Transverse colon (tissue), 4 donors: ENCODE measurements at regions not wholly inside any gene's neighbourhood (a gene's known extent, or its start where the extent isn't known, plus 50 kb on each side); places are given as distances from the start of the nearest gene placed in this dataset.

ENCODE experiments used
- DNase-seq: peaks from one replicate; pipeline ENCODE4 v3.0.0-alpha.2; 2019
- H3K27ac ChIP-seq, 4 donors: fragments of 200-600 bp; sonication (generic); 2 replicates each; pipeline ENCODE4 v1.5.1; 2016 to 2018; ENCODE audit warnings: inconsistent platforms in 4 of 4
- H3K27me3 ChIP-seq: fragments of 200-600 bp; sonication (generic); 2 replicates; pipeline ENCODE4 v1.5.1; 2017; ENCODE audit warnings: inconsistent platforms
- H3K36me3 ChIP-seq, 4 donors: fragments of 200-600 bp; sonication (generic); 2 replicates each; pipeline ENCODE4 v1.5.1; 2017 to 2019; ENCODE audit warnings: inconsistent platforms in 4 of 4
- H3K4me1 ChIP-seq, 4 donors: fragments of 200-600 bp; sonication (generic); 2 replicates each; pipeline ENCODE4 v1.5.1; 2017 to 2020; ENCODE audit warnings: inconsistent platforms in 4 of 4
- H3K4me3 ChIP-seq, 4 donors: fragments of 200-600 bp; sonication (generic); 1 replicate in 1 of 4; 2 replicates in 3 of 4; pipeline versions ENCODE4 v1.5.1 to v1.6.1; 2017 to 2019; ENCODE audit warnings: inconsistent platforms in 4 of 4
- H3K9me3 ChIP-seq, 2 donors: fragments of 200-600 bp; sonication (generic); 2 replicates each; pipeline ENCODE4 v1.5.1; 2017 to 2019; ENCODE audit warnings: inconsistent platforms in 2 of 2
- EP300 ChIP-seq: sonication (generic); formaldehyde crosslinking; IDR thresholded peaks from one replicate; pipeline ENCODE4 v1.6.1; 2017; ENCODE audit warnings: antibody characterized with exemption, low read depth
- POLR2A ChIP-seq: fragments of 450-650 bp; IDR thresholded peaks from one replicate; pipeline ENCODE4 v1.6.1; 2016; ENCODE audit warnings: antibody characterized with exemption, mild to moderate bottlenecking, moderate library complexity
- POLR2AphosphoS5 ChIP-seq, 3 donors: sonication (generic); formaldehyde crosslinking; IDR thresholded peaks; one replicate each; pipeline ENCODE4 v1.6.1; 2016; ENCODE audit warnings: antibody characterized with exemption in 3 of 3
- WGBS, 2 donors: methylation state at CpG; one replicate each; pipeline ENCODE4 v1.1.5; 2018; ENCODE audit warnings: low coverage in 1 of 2; 5-methylcytosine and 5-hydroxymethylcytosine counted together
- in situ Hi-C, 4 donors: fragments of 200-750 bp; cut with MboI; loops; one replicate each; pipeline versions ENCODE4 v1.15.0 to v1.15.1; 2017; ENCODE audit warnings: low sequenced_read_pairs in 3 of 4, low pct_ligation_motif_present in 1 of 4, low pct_unique_long_range_greater_than_20kb in 1 of 4
- intact Hi-C: fragments of 100-400 bp; cut with DNase I; formaldehyde crosslinking; loops from one replicate; pipeline ENCODE4 v1.15.1; 2023; ENCODE audit warnings: low total_unique reads
- TF ChIP-seq, protein P1 (sequence below), 5 experiments: fragments of 200-600 bp in 3 of 5; fragments of 450-650 bp in 2 of 5; sonication (generic) in 3 of 5; IDR thresholded peaks; 1 replicate in 2 of 5; 2 replicates in 3 of 5; pipeline ENCODE4 v1.5.1; 2016 to 2017; ENCODE audit warnings: antibody characterized with exemption in 5 of 5, inconsistent platforms in 3 of 5, mild to moderate bottlenecking in 2 of 5, moderate library complexity in 1 of 5

DNA sequence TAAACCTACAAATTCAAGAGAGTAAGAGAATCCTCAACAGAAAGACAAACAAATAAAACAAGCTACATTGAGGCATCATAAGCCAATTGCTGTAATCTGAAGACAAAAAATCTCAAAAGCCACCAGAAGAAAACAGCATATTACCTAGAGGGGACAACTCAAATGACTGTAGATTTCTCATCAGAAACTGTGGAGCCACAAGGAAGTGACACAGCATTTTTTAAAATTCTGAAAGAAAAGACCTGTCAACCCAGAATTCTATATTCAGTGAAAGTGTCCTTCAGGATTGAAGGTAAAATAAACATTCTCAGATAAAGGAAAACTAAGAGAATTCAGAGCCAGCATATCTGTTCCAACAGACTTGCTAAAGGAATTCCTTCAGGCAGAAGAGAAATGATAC is 147.8 kb upstream of the DHRS4 start:
- TF ChIP-seq, protein P1, sequence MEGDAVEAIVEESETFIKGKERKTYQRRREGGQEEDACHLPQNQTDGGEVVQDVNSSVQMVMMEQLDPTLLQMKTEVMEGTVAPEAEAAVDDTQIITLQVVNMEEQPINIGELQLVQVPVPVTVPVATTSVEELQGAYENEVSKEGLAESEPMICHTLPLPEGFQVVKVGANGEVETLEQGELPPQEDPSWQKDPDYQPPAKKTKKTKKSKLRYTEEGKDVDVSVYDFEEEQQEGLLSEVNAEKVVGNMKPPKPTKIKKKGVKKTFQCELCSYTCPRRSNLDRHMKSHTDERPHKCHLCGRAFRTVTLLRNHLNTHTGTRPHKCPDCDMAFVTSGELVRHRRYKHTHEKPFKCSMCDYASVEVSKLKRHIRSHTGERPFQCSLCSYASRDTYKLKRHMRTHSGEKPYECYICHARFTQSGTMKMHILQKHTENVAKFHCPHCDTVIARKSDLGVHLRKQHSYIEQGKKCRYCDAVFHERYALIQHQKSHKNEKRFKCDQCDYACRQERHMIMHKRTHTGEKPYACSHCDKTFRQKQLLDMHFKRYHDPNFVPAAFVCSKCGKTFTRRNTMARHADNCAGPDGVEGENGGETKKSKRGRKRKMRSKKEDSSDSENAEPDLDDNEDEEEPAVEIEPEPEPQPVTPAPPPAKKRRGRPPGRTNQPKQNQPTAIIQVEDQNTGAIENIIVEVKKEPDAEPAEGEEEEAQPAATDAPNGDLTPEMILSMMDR (IDR thresholded peaks at IDR 0.05), result no peak
- no peak for TF ChIP-seq POLR2A
- no peak for TF ChIP-seq EP300
- no peak for TF ChIP-seq POLR2AphosphoS5 (IDR thresholded peaks at IDR 0.05)
- intact Hi-C loops, result no loop called here
- in situ Hi-C loops, result no loop called here
- H3K4me3 ChIP-seq, result no peak overlapping the region
- no peaks in the 10 kb centered on the region for H3K36me3 ChIP-seq
- no peak overlapping the region for H3K27ac ChIP-seq
- H3K9me3 ChIP-seq, result peaks cover 0 to 6% of the 10 kb centered on the region in 2 donors
- H3K4me1 ChIP-seq, result no peaks in the 10 kb centered on the region
- no peaks in the 10 kb centered on the region for H3K27me3 ChIP-seq
- DNase-seq, result no peak

DNA sequence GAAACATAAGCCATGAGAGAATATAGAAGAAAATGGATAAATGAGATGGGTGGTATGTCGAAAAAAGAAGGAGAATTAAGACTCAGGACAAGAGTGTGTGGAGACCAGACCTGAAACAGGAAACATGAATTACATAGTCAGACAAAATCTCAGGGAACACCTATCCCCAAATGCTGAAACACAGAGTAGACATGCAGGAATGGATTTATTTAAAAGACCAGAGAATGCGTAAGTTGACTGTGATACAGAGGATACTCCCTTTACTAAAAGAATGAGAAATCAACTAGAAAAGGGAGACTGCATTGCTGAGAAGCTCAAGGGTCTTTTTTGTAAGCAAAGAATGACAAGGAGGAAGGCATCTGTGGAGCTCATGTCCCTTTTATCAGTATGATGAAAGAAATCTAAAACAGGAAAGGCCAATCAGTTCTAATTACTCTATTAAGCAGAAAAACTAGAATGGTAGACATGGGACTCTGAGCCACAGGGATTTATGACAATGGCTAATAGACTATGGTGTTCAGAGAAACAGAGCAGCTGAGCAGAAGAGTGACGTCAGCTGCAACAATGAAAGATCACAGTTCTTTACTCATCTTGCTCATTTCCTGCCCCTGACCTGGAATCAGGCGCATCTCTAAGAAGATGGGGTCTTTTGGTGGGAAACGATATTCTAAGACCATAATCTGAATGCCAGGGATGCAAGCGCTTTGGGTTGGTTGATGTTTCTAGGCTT is 138.9 kb upstream of the DHRS4 start:
- Histone ChIP-seq H3K36me3 (no peaks in the 10 kb centered on the region), H3K4me1 (peaks cover 0 to 5% (median 0%) of the 10 kb centered on the region in 4 donors), H3K9me3 (peaks cover 3 to 4% of the 10 kb centered on the region in 2 donors), H3K27me3 (no peaks in the 10 kb centered on the region), H3K27ac (no peak overlapping the region), H3K4me3 (no peak overlapping the region)
- TF ChIP-seq POLR2A (no peak), EP300 (no peak), POLR2AphosphoS5 (IDR thresholded peaks at IDR 0.05) (no peak)
- TF ChIP-seq, protein P1 (IDR thresholded peaks at IDR 0.05), result no peak
- intact Hi-C loops (no loop called here), in situ Hi-C loops (no loop called here)
- DNase-seq, result no peak
- 87 to 88% methylated on average over 5 to 6 of the region's 6 CpGs for WGBS, 2 donors

DNA sequence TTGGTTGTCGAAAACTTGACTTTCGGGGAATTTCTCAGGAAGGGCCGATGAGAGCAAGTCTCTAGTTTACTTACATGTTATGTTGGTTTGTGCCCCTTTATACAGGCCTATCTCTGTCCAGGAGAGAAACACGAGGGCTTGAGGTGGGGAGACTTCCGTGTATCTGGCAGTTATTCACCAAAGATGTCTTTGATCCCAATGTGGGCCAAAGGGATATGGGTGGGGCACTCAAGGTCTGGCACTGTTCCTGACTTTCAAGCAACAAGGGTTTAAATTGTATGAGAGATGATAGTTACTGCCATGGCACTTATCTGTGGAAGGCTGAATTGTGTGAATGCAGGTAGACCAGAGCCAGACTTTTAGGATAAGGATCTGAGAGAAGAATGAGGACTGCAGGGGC is 137.2 kb upstream of the DHRS4 start:
- peak overlapping the region in 1 of 4 donors; percentile 12 for H3K27ac ChIP-seq
- TF ChIP-seq POLR2AphosphoS5 (IDR thresholded peaks at IDR 0.05) (no peak), EP300 (no peak), POLR2A (no peak)
- TF ChIP-seq, protein P1 (IDR thresholded peaks at IDR 0.05), result no peak
- peaks cover 3 to 4% of the 10 kb centered on the region in 2 donors for H3K9me3 ChIP-seq
- in situ Hi-C loops, result no loop called here
- peak; percentile 28 for DNase-seq
- 52 to 55% methylated on average over 5 of the region's 5 CpGs for WGBS, 2 donors
- peaks cover 0 to 5% (median 0%) of the 10 kb centered on the region in 4 donors for H3K4me1 ChIP-seq
- no peak overlapping the region for H3K4me3 ChIP-seq
- no peaks in the 10 kb centered on the region for H3K27me3 ChIP-seq
- intact Hi-C loops, result no loop called here
- H3K36me3 ChIP-seq, result no peaks in the 10 kb centered on the region

DNA sequence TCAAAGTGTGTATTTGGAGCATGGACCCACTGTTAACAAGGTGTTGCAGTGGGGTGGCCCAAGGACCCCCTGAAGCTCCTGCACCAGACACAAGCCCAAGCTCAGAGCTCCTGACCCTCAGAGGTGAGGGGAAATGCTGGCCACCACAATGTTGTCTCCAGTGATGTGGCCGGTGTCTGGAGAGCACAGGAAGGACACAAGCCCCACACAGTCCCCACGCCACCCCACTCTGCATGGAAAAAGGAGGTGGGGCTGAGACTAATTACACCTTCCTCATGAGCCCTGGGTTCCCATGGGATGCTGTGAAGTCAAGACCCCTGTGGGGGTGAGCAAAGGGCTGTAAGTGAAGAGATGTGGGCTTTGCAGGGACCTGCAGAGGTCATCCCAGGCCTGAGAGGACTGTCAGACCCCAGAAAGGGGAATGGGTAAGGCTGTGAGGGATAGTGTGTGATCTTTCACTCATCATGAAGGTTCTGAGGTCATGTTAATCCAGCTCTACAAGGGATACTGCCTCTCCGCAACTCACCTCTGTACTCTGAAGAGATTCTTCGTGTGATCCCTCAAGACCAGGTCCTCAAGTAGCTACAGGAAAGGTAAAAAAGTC is 136.3 kb upstream of the DHRS4 start:
- H3K9me3 ChIP-seq, result peaks cover 3 to 4% of the 10 kb centered on the region in 2 donors
- in situ Hi-C loops, result no loop called here
- H3K36me3 ChIP-seq, result no peaks in the 10 kb centered on the region
- H3K4me3 ChIP-seq, result no peak overlapping the region
- no peak for DNase-seq
- H3K4me1 ChIP-seq, result peaks cover 0 to 5% (median 0%) of the 10 kb centered on the region in 4 donors
- H3K27ac ChIP-seq, result no peak overlapping the region
- intact Hi-C loops, result no loop called here
- no peaks in the 10 kb centered on the region for H3K27me3 ChIP-seq
- TF ChIP-seq EP300, result no peak
- TF ChIP-seq POLR2A, result no peak
- no peak for TF ChIP-seq POLR2AphosphoS5 (IDR thresholded peaks at IDR 0.05)
- TF ChIP-seq, protein P1 (IDR thresholded peaks at IDR 0.05), result no peak
- 40 to 63% methylated on average over 1 to 4 of the region's 4 CpGs for whole genome bisulfite sequencing, 2 donors
